ENCODE measurements at regions not wholly inside any gene's neighbourhood (a gene's known extent, or its start where the extent isn't known, plus 50 kb on each side); places are given as distances from the start of the nearest gene placed in this dataset.
"Not testable (repeated sequence)": the region's sequence is repeated elsewhere in the genome, so short reads cannot be mapped to it uniquely, and the experiment has no call there.

DNA sequence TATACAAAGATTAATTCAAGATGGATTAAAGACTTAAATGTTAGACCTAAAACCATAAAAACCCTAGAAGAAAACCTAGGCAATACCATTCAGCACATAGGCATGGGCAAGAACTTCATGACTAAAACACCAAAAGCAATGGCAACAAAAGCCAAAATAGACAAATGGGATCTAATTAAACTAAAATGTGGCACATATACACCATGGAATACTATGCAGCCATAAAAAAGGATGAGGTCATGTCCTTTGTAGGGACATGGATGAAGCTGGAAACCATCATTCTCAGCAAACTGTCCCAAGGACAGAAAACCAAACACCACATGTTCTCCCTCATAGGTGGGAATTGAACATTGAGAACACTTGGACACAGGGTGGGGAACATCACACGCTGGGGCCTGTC is 133.4 kb upstream of the APOOL start:
- DNase-seq, result not testable (repeated sequence)

- DNase-seq, result not testable (repeated sequence)
Observed at GRCh38 chrX:84872160-84872771, 131.4 kb upstream of the APOOL start.

GRCh38 chrX:84873176-84873575 is 130.5 kb upstream of the APOOL start:
- DNase-seq, result no peak

DNA sequence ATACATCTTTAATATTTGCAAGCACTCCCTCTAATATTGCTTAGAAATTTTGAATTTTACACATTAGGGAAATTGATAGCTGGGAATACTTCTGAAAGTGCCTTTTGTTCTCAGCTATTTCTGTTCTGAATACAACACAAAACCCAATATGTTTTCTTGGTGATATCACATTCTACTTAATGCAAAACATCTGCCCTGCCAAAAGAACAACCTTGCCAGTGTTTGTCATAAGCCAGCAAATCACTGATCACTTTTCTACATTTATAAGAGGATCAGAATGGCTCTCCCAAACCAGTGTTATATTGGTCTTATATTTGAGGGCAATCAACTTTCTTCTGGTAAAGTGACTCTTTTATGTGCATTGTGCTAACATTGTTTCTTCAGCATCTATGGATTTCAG is 126.8 kb upstream of the APOOL start:
- DNase-seq, result no peak

- DNase-seq, result no peak
Observed at GRCh38 chrX:84893897-84894296, 109.8 kb upstream of the APOOL start.

GRCh38 chrX:84907324-84907968 is 96.2 kb upstream of the APOOL start:
- peak; percentile 0 for DNase-seq

DNA sequence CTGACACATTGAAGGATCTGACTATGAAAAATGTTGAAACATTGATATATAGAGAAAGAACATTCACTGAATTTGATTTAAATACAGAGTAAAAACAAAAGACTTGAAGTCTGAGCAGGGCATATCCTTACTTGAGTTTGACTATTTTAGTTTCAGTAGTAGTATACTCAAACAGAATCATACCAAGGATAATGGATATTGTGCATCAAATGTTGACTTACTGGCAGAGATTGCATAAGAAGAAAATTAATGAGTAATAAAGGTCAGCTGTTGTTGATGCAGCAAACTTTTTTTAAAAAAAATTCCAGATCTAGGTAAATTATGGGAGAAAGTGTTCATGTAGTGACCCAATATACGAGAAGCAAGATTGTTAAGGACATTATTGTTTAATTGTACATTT is 94.5 kb upstream of the APOOL start:
- no peak for DNase-seq

DNA sequence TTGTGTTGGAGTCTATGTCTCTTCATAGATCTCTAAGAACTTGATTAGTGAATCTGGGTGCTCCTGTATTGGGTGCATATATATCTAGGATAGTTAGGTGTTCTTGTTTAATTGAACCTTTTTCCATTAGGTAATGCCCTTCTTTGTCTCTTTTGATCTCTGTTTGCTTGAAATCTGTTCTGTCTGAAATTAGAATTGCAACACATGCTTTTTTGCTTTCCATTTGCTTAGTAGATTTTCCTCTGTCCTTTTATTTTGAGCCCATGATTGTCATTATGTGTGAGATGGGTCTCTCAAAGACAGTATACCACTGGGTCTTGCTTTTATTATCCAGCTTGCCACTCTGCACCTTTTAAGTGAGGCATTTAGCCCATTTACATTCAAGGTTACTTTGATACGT is 79.1 kb upstream of the APOOL start:
- no peak for DNase-seq

DNA sequence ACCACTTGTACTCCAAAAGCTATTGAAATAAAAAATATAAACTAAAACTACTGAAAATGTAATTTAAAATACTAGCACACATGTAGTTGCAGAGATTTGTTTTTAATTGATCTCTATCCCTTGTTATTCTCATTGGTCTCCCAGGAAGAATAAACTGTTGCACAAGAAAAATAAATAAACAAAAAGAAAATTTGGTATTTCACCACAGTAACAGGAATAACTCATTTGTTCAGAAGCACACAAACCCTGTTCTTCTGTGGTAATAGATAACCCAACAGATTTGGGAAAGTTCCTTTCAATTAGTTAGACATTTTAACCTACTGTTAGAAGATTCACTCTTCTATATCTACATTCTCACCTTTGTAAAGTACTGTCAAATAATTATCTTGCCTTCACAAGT is 70.9 kb upstream of the APOOL start:
- DNase-seq, result no peak

GRCh38 chrX:84933956-84934556 is 69.6 kb upstream of the APOOL start:
- DNase-seq, result no peak
